Endothelial cell of umbilical vein (primary cell): ENCODE measurements at regions not wholly inside any gene's neighbourhood (a gene's known extent, or its start where the extent isn't known, plus 50 kb on each side); places are given as distances from the start of the nearest gene placed in this dataset.

Source experiments
- BruUV-seq: library from RNA; stranded (reverse); fragments of 400-500 nt; replicated peaks from 2 replicates; lab custom pipeline; 2021; lab: Mats Ljungman, UMichigan
- CTCF ChIA-PET: fragments of 300-600, 350-600 bp; sonication (Branson Sonifier 250); formaldehyde crosslinking; loops from one replicate; lab custom pipeline; 2021; ENCODE audit warnings: antibody characterized with exemption, inconsistent platforms; lab: Charles Lee
- POLR2A ChIA-PET: fragments of 300-600, 350-600 bp; sonication (Branson Sonifier 250); formaldehyde crosslinking; loops from one replicate; lab custom pipeline; 2021; ENCODE audit warnings: antibody characterized with exemption, inconsistent platforms; lab: Charles Lee
- DNase-seq: peaks from one replicate; pipeline ENCODE4 v3.0.0-alpha.2; 2011; ENCODE audit warnings: low read depth, low spot score
- FAIRE-seq: peaks from 2 replicates; lab custom pipeline; 2011; peaks lifted over from hg19 to GRCh38; lab: Jason Lieb, UNC
- H2AFZ ChIP-seq: 2 replicates; pipeline ENCODE4 v1.6.0; 2012; ENCODE audit warnings: low read depth, low read length, control low read depth, inconsistent platforms
- H3K27ac ChIP-seq: 2 replicates; pipeline ENCODE4 v1.5.1; 2011; ENCODE audit warnings: low read depth, mild to moderate bottlenecking, control low read depth, low read length, moderate library complexity; ENCODE audit not compliant: insufficient read depth
- H3K27me3 ChIP-seq, 2 experiments: 2 replicates each; pipeline versions ENCODE4 v1.6.0 to v1.6.1; 2011; ENCODE audit warnings: low read length in 2 of 2, mixed read lengths in 1 of 2; ENCODE audit not compliant: control insufficient read depth in 2 of 2, insufficient read depth in 2 of 2
- H3K36me3 ChIP-seq, 2 experiments: 2 replicates in 1 of 2; 3 replicates in 1 of 2; pipeline ENCODE4 v1.5.1; 2011; ENCODE audit warnings: low read length in 2 of 2, mild to moderate bottlenecking in 1 of 2, moderate library complexity in 1 of 2; ENCODE audit not compliant: control insufficient read depth in 2 of 2, insufficient read depth in 2 of 2; ENCODE audit errors: extremely low read depth in 1 of 2
- H3K4me1 ChIP-seq: 3 replicates; pipeline ENCODE4 v1.5.1; 2011; ENCODE audit warnings: mild to moderate bottlenecking, low read length; ENCODE audit not compliant: control insufficient read depth, insufficient read depth; ENCODE audit errors: extremely low read depth
- H3K4me2 ChIP-seq: 2 replicates; pipeline ENCODE4 v1.6.1; 2011; ENCODE audit warnings: low read length, control low read depth, mixed read lengths; ENCODE audit not compliant: insufficient read depth
- H3K4me3 ChIP-seq, 3 experiments: fragments of 200-600 bp in 1 of 3; sonication (generic), shearing (Covaris generic) in 1 of 3; replicated peaks in 1 of 3; 2 replicates each; pipeline ENCODE4 v1.5.1; 2011 to 2016; ENCODE audit warnings: control low read depth in 3 of 3, low read length in 3 of 3, mild to moderate bottlenecking in 2 of 3, inconsistent platforms in 1 of 3, low read depth in 1 of 3, moderate library complexity in 1 of 3; ENCODE audit not compliant: insufficient read depth in 1 of 3
- H3K79me2 ChIP-seq: 2 replicates; pipeline ENCODE4 v1.6.0; 2012; ENCODE audit warnings: low read length, inconsistent platforms; ENCODE audit not compliant: control insufficient read depth, insufficient read depth
- H3K9ac ChIP-seq: replicated peaks from 2 replicates; pipeline ENCODE3; 2011; ENCODE audit warnings: low read length, control low read depth; ENCODE audit not compliant: insufficient read depth; ENCODE audit errors: extremely low read depth
- H3K9me1 ChIP-seq: replicated peaks from 3 replicates; pipeline ENCODE4 v1.6.0; 2011; ENCODE audit warnings: mild to moderate bottlenecking, low read length; ENCODE audit not compliant: control insufficient read depth, insufficient read depth; ENCODE audit errors: extremely low read depth
- H3K9me3 ChIP-seq: replicated peaks from 2 replicates; pipeline ENCODE4 v1.5.1; 2012; ENCODE audit warnings: low read length, inconsistent platforms; ENCODE audit not compliant: control insufficient read depth, insufficient read depth
- H4K20me1 ChIP-seq: replicated peaks from 2 replicates; pipeline ENCODE3; 2011; ENCODE audit warnings: mild to moderate bottlenecking, low read length; ENCODE audit not compliant: control insufficient read depth, insufficient read depth; ENCODE audit errors: extremely low read depth
- CTCF ChIP-seq, 2 donors: IDR thresholded peaks; 1 replicate in 1 of 2; 2 replicates in 1 of 2; pipeline ENCODE4 v1.5.1; 2011; ENCODE audit warnings: low read length in 2 of 2, mild to moderate bottlenecking in 2 of 2, moderate library complexity in 2 of 2, control low read depth in 1 of 2, inconsistent platforms in 1 of 2, low read depth in 1 of 2; ENCODE audit not compliant: insufficient read depth in 1 of 2; ENCODE audit errors: extremely low read depth in 1 of 2
- EZH2 ChIP-seq: IDR thresholded peaks from 2 replicates; pipeline ENCODE4 v1.6.1; 2012; ENCODE audit warnings: borderline replicate concordance, low read depth, mild to moderate bottlenecking, moderate library complexity, low read length, inconsistent platforms; ENCODE audit not compliant: severe bottlenecking
- FOS ChIP-seq: IDR thresholded peaks from 2 replicates; pipeline ENCODE4 v1.6.1; 2011; ENCODE audit warnings: mild to moderate bottlenecking, low read length, moderate library complexity, borderline replicate concordance; ENCODE audit not compliant: insufficient read depth
- GATA2 ChIP-seq: IDR thresholded peaks from 2 replicates; pipeline ENCODE4 v1.7.0; 2011; ENCODE audit warnings: low read depth, mild to moderate bottlenecking, moderate library complexity, mixed read lengths, low read length; ENCODE audit not compliant: insufficient read length, insufficient read depth
- JUN ChIP-seq: IDR thresholded peaks from 2 replicates; pipeline ENCODE4 v1.6.1; 2011; ENCODE audit warnings: borderline replicate concordance, low read depth; ENCODE audit not compliant: insufficient read length, insufficient read depth
- MAX ChIP-seq: IDR thresholded peaks from 2 replicates; pipeline ENCODE4 v1.6.1; 2011; ENCODE audit not compliant: insufficient read depth, insufficient read length
- MYC ChIP-seq: IDR thresholded peaks from one replicate; pipeline ENCODE4 v1.6.1; 2011; ENCODE audit warnings: mild to moderate bottlenecking, low read depth, low read length
- POLR2A ChIP-seq: IDR thresholded peaks from 2 replicates; pipeline ENCODE4 v1.6.1; 2012; ENCODE audit warnings: low read depth, mild to moderate bottlenecking, control low read depth, low read length
- POLR2AphosphoS5 ChIP-seq: IDR thresholded peaks from 2 replicates; pipeline ENCODE4 v1.6.1; 2012; ENCODE audit warnings: low read depth, mild to moderate bottlenecking, control low read depth, low read length, moderate library complexity; ENCODE audit not compliant: insufficient read depth
- dilution Hi-C: fragments of 300-500 bp; cut with MboI; formaldehyde crosslinking; loops from one replicate; pipeline ENCODE4 v1.15.0; 2019; ENCODE audit warnings: low sequenced_read_pairs; ENCODE audit not compliant: extremely low pct_ligation_motif_present
- intact Hi-C: fragments of 100-400 bp; cut with micrococcal nuclease; formaldehyde crosslinking; loops from one replicate; pipeline ENCODE4 v1.10.0; 2022

GRCh38 chr2:177051278-177051677, 161.3 kb upstream of the HNRNPA3 start:
- Histone ChIP-seq H3K9me1 (no peaks in the 10 kb centered on the region), H3K27ac (no peak overlapping the region), H3K9me3 (no peaks in the 10 kb centered on the region), H3K4me2 (no peak overlapping the region), H3K27me3 (peaks cover 4 to 5% of the 10 kb centered on the region in 2 experiments), H2AFZ (no peak overlapping the region), H3K79me2 (no peaks in the 10 kb centered on the region), H3K36me3 (no peaks in the 10 kb centered on the region), H3K4me3 (no peak overlapping the region), H3K4me1 (no peaks in the 10 kb centered on the region), H3K9ac (no peak overlapping the region), H4K20me1 (no peaks in the 10 kb centered on the region)
- FAIRE-seq = no peak
- intact Hi-C loops = no loop called here
- dilution Hi-C loops = no loop called here
- no peak for DNase-seq
- TF ChIP-seq GATA2 (no peak), FOS (no peak), MYC (no peak), EZH2 (no peak), JUN (no peak), CTCF (IDR thresholded peaks at IDR 0.05; ENCODE audit: extremely low read depth in 1 of 2, insufficient read depth in 1 of 2, low read depth in 1 of 2, low read length in 2 of 2) (no peak), POLR2AphosphoS5 (no peak), POLR2A (no peak), MAX (no peak)
- no TSS peak for BruUV-seq
- ChIA-PET POLR2A (no interaction called here), CTCF (no interaction called here)
